Adrenal gland (tissue), 9 donors: ENCODE measurements at regions not wholly inside any gene's neighbourhood (a gene's known extent, or its start where the extent isn't known, plus 50 kb on each side); places are given as distances from the start of the nearest gene placed in this dataset.

ENCODE experiments used
- DNase-seq, 7 donors: peaks; one replicate each; pipeline ENCODE4 v3.0.0-alpha.2; 2019 to 2020
- H3K27ac ChIP-seq, 5 donors: fragments of 200-600 bp; sonication (generic) in 4 of 5; 1 replicate in 3 of 5; 2 replicates in 2 of 5; pipeline versions ENCODE4 v1.5.1 to v1.8.0; 2016 to 2020; ENCODE audit warnings: mild to moderate bottlenecking in 1 of 5
- H3K27me3 ChIP-seq: fragments of 200-600 bp; 2 replicates; pipeline ENCODE4 v1.8.0; 2021
- H3K36me3 ChIP-seq, 2 donors: fragments of 200-600 bp; replicated peaks in 1 of 2; 1 replicate in 1 of 2; 2 replicates in 1 of 2; pipeline versions ENCODE4 v1.5.1 to v1.8.0; 2018 to 2022
- H3K4me1 ChIP-seq, 2 donors: fragments of 200-600 bp; replicated peaks in 1 of 2; 1 replicate in 1 of 2; 2 replicates in 1 of 2; pipeline versions ENCODE4 v1.5.1 to v1.8.0; 2018 to 2021
- H3K4me3 ChIP-seq, 4 donors: fragments of 200-600 bp; sonication (generic) in 3 of 4; one replicate each; pipeline ENCODE4 v1.5.1; 2016 to 2018
- H3K9me3 ChIP-seq, 3 donors: fragments of 200-600 bp; sonication (generic) in 1 of 3; replicated peaks in 1 of 3; 1 replicate in 2 of 3; 2 replicates in 1 of 3; pipeline versions ENCODE4 v1.5.1 to v1.8.0; 2016 to 2021
- POLR2A ChIP-seq, 2 donors: fragments of 450-650 bp; IDR thresholded peaks; one replicate each; pipeline ENCODE4 v1.6.1; 2017; ENCODE audit warnings: antibody characterized with exemption in 2 of 2, mild to moderate bottlenecking in 2 of 2, moderate library complexity in 1 of 2
- WGBS, 4 donors: extraction: QIAGEN DNeasy Blood & Tissue Kit in 2 of 4; methylation state at CpG; one replicate each; pipeline versions ENCODE4 v1.1.5 to v1.1.7; 2013 to 2017; 5-methylcytosine and 5-hydroxymethylcytosine counted together
- intact Hi-C, 2 donors: fragments of 100-400 bp; cut with DNase I; formaldehyde crosslinking; loops; one replicate each; pipeline versions ENCODE4 v1.14.1 to v1.15.0; 2022 to 2023
- TF ChIP-seq, protein P1 (sequence below), 6 experiments: fragments of 450-650 bp in 4 of 6; fragments of 200-600 bp in 2 of 6; sonication (generic) in 1 of 6; IDR thresholded peaks; 1 replicate in 5 of 6; 2 replicates in 1 of 6; pipeline versions ENCODE4 v1.5.1 to v1.8.0; 2016 to 2021; ENCODE audit warnings: antibody characterized with exemption in 6 of 6, mild to moderate bottlenecking in 2 of 6, moderate library complexity in 1 of 6
- donor health status: healthy with polysubstance abuse.
- donor health status: Bipolar disorder and iron deficiency.
- donor health status: DM: yes; HTN: yes; CAD: no.
- donor health status: DM: no; HTN: no; CAD: no.
- donor health status: DM: no; HTN: no; CAD: no.

DNA sequence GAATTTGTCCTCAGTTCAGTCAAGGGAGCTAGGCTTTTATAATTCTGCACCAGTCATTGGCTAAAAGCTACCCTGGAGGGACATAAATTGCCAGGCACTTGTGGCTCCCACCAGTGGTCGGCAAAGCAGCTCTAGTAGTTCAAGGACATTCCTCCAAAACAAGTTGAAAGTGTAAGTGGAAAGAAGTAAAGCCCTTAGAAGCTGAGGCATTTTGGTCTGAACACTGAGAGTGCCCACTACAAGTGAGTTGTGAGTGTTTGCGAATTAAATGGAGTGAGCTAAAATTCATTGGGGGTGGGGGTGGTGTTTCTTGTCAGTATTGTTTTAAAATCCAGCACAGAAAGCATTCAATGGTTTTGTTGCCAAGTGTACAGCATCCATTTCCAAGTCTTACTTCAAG, 879.9 kb upstream of the CDH2 start:
- intact Hi-C loops = no loop called here
- Histone ChIP-seq H3K27me3 (no peaks in the 10 kb centered on the region), H3K27ac (no peak overlapping the region), H3K4me1 (no peaks in the 10 kb centered on the region), H3K9me3 (no peaks in the 10 kb centered on the region), H3K4me3 (no peak overlapping the region), H3K36me3 (no peaks in the 10 kb centered on the region)
- no peak for TF ChIP-seq POLR2A (IDR thresholded peaks at IDR 0.05)
- TF ChIP-seq, protein P1, sequence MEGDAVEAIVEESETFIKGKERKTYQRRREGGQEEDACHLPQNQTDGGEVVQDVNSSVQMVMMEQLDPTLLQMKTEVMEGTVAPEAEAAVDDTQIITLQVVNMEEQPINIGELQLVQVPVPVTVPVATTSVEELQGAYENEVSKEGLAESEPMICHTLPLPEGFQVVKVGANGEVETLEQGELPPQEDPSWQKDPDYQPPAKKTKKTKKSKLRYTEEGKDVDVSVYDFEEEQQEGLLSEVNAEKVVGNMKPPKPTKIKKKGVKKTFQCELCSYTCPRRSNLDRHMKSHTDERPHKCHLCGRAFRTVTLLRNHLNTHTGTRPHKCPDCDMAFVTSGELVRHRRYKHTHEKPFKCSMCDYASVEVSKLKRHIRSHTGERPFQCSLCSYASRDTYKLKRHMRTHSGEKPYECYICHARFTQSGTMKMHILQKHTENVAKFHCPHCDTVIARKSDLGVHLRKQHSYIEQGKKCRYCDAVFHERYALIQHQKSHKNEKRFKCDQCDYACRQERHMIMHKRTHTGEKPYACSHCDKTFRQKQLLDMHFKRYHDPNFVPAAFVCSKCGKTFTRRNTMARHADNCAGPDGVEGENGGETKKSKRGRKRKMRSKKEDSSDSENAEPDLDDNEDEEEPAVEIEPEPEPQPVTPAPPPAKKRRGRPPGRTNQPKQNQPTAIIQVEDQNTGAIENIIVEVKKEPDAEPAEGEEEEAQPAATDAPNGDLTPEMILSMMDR (IDR thresholded peaks at IDR 0.05) = no peak
- WGBS, 4 donors = 54 to 72% (median 63%) methylated on average over 2 of the region's 2 CpGs
- no peak for DNase-seq

DNA sequence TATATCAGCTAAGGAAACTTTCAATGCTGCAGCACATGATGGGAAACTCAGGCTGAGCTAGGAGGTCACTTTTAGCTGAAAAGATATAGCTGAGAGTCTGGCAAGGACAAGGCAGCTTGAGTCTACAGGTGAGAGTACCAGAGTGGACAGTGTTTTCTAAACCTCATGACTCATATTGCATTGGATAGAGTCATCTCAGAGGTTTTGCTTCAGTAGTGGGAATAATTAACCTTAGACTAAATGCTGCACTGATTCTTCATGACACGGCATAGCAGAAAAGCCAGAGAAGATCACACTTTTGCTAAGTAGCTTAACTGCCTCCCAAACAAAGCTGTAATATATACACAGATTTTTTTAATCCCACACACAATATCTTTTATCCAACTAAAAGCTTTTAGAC, 865.0 kb upstream of the CDH2 start:
- H3K36me3 ChIP-seq = no peaks in the 10 kb centered on the region
- H3K27ac ChIP-seq = no peak overlapping the region
- no peaks in the 10 kb centered on the region for H3K27me3 ChIP-seq
- no peak for DNase-seq
- H3K4me3 ChIP-seq = no peak overlapping the region
- no peaks in the 10 kb centered on the region for H3K9me3 ChIP-seq
- WGBS, 4 donors = 80 to 89% (median 86%) methylated on average over 1 of the region's 1 CpG
- no peak for TF ChIP-seq POLR2A (IDR thresholded peaks at IDR 0.05)
- TF ChIP-seq, protein P1 (IDR thresholded peaks at IDR 0.05) = no peak
- no peaks in the 10 kb centered on the region for H3K4me1 ChIP-seq
- intact Hi-C loops = no loop called here

DNA sequence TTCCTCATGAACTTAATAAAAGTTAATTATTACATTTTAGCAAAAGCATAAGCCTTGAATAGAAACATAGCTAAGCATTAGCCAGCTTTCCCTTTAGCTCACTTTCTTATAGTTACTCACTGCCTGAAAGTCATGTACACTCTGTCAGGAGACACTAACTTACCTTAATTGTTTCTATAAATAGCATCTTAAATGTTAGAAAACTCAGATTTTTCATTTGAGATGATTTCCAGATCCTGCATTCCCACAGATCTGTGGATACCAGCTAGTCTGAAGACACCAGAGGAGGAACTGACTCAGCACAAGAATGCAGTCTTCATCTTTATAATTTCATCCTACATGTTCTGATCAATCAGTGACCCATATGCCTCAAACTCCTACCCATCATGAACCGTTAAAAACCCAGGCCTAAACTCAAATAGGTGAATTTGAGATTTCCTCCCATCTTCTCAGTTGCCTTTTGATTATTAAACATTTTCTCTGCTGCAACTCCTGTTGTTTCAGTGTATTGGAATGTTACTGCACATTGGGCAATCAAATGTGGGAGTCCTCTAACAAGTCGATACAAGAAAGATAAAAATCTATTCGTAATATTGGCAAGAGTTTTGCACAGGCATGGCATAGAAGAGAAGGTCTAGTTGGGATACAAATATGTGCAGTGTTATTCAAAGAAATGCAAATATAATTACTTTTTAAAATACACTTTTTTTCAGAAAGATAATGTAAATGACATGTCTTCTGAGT, 857.4 kb upstream of the CDH2 start:
- H3K27ac ChIP-seq = no peak overlapping the region
- no peaks in the 10 kb centered on the region for H3K9me3 ChIP-seq
- H3K36me3 ChIP-seq = no peaks in the 10 kb centered on the region
- intact Hi-C loops = no loop called here
- 59 to 67% (median 66%) methylated on average over 3 of the region's 3 CpGs for WGBS, 4 donors
- DNase-seq = no peak
- no peaks in the 10 kb centered on the region for H3K4me1 ChIP-seq
- H3K4me3 ChIP-seq = no peak overlapping the region
- H3K27me3 ChIP-seq = no peaks in the 10 kb centered on the region
- TF ChIP-seq POLR2A (IDR thresholded peaks at IDR 0.05) = no peak
- TF ChIP-seq, protein P1 (IDR thresholded peaks at IDR 0.05) = no peak

DNA sequence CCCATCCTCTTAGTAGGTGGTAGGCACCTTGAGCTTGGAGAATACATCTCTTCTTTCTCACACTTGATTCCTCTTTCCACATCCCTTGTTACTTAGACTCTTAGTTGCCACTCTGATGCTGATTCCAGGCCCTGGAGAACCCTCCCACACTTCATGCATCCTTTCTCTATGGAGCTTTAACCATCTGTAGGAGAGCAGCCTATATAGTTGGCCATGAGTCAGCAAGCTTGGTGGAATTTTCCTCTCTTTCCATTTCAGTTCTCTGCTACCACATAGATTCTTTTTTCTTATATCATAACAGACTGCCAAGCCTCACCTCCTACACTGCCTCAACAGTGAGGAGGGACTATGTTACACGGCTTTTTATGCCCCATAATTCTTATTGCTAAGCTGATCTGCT, 851.6 kb upstream of the CDH2 start:
- 41 to 61% (median 52%) methylated on average over 1 of the region's 1 CpG for WGBS, 4 donors
- no peak overlapping the region for H3K27ac ChIP-seq
- TF ChIP-seq, protein P1 (IDR thresholded peaks at IDR 0.05) = no peak
- TF ChIP-seq POLR2A (IDR thresholded peaks at IDR 0.05) = no peak
- intact Hi-C loops = no loop called here
- no peaks in the 10 kb centered on the region for H3K27me3 ChIP-seq
- DNase-seq = no peak
- H3K9me3 ChIP-seq = no peaks in the 10 kb centered on the region
- H3K4me1 ChIP-seq = no peaks in the 10 kb centered on the region
- no peak overlapping the region for H3K4me3 ChIP-seq
- H3K36me3 ChIP-seq = no peaks in the 10 kb centered on the region
